GM12864 (cell line): ENCODE measurements at regions not wholly inside any gene's neighbourhood (a gene's known extent, or its start where the extent isn't known, plus 50 kb on each side); places are given as distances from the start of the nearest gene placed in this dataset.

Experiments used
- DNase-seq: peaks from one replicate; pipeline ENCODE4 v3.0.0-alpha.2; 2011; ENCODE audit warnings: low read depth
- H3K4me3 ChIP-seq: 2 replicates; pipeline ENCODE4 v1.5.1; 2011; ENCODE audit warnings: mild to moderate bottlenecking, low read depth, low read length, control low read depth
- TF ChIP-seq, protein P1 (sequence below): IDR thresholded peaks from 2 replicates; pipeline ENCODE4 v1.5.1; 2011; ENCODE audit warnings: low read depth, mild to moderate bottlenecking, moderate library complexity, low read length, control low read depth, inconsistent platforms; ENCODE audit errors: missing control alignments

DNA sequence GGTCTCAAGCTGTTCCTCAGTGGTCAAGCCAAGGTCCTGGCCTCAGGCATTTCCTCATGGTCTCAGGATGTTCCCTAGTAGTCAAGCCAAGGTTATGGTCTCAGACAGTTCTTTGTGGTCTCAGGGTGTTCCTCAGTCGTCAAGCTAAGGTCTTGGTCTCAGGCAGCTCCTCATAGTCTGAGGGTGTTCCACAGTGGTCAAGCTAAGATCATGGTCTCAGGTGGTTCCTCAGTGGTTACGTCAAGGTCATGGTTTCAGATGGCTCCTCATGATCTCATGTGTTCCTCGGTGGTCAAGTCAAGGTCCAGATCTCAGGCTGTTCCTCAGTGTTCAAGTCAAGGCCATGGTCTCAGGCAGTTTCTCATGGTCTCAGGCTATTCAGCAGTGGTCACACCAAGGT lies 540.1 kb downstream of the VRK1 start:
- DNase-seq, result no peak
- no peak overlapping the region for H3K4me3 ChIP-seq
- TF ChIP-seq, protein P1, sequence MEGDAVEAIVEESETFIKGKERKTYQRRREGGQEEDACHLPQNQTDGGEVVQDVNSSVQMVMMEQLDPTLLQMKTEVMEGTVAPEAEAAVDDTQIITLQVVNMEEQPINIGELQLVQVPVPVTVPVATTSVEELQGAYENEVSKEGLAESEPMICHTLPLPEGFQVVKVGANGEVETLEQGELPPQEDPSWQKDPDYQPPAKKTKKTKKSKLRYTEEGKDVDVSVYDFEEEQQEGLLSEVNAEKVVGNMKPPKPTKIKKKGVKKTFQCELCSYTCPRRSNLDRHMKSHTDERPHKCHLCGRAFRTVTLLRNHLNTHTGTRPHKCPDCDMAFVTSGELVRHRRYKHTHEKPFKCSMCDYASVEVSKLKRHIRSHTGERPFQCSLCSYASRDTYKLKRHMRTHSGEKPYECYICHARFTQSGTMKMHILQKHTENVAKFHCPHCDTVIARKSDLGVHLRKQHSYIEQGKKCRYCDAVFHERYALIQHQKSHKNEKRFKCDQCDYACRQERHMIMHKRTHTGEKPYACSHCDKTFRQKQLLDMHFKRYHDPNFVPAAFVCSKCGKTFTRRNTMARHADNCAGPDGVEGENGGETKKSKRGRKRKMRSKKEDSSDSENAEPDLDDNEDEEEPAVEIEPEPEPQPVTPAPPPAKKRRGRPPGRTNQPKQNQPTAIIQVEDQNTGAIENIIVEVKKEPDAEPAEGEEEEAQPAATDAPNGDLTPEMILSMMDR, result no peak

DNA sequence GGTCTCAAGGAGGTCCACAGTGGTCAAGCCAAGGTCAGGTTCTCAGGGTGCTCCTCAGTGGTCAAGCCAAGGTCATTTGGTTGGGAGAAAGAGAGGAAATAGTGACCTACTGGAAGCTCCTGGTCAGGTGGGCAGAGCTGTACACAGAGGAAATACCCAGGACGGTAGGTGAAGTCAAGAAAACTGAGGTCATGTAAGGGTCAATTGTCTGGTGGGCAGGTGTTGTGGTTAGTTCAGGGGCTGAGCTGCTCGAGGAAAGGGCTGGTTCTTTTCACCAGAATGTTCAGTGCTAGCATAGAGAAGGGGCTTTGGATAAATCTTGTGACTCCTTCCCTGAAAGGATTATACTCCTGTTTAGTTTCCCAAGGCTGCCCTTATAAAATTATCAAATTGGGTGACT lies 540.5 kb downstream of the VRK1 start:
- H3K4me3 ChIP-seq, result no peak overlapping the region
- TF ChIP-seq, protein P1, result no peak
- DNase-seq, result no peak

DNA sequence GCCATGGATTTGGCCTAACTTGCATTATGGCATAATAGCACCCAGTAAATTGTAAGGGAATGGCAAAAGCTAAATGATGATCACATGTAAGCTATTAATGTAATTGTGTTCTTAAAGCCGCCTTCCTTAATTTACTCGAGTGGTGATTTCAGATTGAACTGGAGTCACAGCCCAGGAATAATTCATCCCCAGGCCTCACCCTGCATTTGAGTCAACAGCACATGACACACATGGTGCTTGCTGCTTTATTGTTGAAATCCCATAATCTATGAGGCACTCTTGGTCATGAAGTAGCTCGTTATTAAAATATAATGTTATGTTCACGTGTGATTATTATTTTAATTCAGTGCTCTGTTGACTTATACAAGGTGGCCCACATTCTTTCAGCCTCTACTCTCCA lies 547.5 kb downstream of the VRK1 start:
- no peak for DNase-seq
- no peak overlapping the region for H3K4me3 ChIP-seq
- TF ChIP-seq, protein P1, result no peak

DNA sequence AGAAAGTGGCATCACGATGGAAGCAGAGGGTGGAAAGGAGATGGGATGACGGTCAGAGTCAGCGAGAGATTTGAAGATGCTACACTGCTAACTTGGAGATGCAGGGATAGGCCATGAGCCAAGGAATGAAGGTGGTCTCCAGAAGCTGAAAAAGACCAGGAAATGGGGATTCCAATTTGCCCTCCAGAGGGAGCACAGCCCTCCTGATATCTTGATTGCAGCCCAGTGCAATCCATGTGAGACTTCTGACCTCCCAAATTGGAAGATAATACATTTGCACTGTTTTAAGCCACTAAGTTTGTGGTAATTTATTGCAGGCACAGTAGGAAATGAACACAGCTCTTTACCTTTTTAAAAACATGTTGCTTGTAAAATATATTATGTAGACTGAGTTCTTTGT lies 549.5 kb downstream of the VRK1 start:
- TF ChIP-seq, protein P1, result no peak
- no peak overlapping the region for H3K4me3 ChIP-seq
- DNase-seq, result no peak

DNA sequence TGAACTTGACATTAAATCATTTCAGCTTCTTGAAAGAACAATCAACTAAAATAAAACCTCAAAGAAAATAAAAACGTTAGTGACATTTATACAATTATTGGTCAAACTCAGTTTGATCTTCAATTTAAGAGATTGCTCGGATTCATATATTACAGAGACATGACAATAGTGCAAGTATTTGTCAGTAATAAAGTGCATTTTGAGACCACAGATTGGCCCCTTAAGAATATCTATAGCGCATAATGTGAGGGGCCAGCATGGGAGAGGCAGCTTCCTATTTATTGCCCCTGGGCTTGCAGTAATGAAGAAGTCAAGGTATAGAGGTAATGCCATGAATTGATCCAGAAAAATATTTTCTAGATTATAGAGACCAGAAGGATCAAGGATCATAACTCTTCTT lies 552.3 kb downstream of the VRK1 start:
- TF ChIP-seq, protein P1, result no peak
- DNase-seq, result no peak

DNA sequence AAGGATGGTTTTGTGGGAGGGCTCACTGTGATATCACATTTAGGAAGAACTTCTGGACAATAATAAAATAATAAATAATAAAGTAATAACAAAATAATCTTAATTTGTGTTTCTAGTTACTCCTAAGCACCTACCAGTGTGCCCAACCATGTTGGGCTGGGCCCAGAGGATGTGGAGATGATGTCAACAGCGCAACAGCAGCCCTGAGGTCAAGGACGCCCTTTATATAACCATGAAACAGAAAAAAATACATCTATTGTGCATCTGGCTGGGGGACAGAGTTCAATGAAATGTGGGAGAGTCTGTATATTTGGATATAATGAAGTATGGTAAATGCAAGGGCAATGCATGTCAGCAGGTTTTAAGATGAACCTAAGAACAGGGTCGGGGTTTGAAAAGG lies 552.8 kb downstream of the VRK1 start:
- no peak for DNase-seq
- no peak overlapping the region for H3K4me3 ChIP-seq
- TF ChIP-seq, protein P1, result no peak

More for the DNA sequence above, 552.3 kb downstream of the VRK1 start:
- no peak overlapping the region for H3K4me3 ChIP-seq

DNA sequence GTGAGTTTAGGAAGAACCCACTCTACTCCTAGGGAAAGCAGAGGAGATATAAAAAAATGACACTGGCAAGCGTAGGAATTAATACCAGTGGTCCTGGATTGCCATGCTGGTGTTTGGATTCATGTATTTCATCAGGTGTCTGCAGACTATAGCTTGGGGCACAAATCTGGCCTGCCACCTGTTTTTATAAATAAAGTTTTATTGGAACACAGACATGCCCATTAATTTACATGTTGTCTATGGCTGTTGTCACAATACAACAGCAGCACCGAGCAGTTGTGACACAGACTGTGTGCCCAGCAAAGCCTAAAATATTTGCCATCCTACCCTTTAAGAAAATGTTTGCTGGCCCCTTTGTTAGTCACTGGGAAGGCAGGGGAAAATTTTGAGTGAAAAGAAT lies 553.2 kb downstream of the VRK1 start:
- TF ChIP-seq, protein P1, result no peak
- no peak for DNase-seq
- no peak overlapping the region for H3K4me3 ChIP-seq
